HCT116 (cell line): ENCODE measurements at regions not wholly inside any gene's neighbourhood (a gene's known extent, or its start where the extent isn't known, plus 50 kb on each side); places are given as distances from the start of the nearest gene placed in this dataset.

Source experiments
- ATAC-seq: fragments of 200-7000 bp; cut with Tn5 transposase; 2 replicates; pipeline ENCODE4 v1.9.1; 2020; ENCODE audit warnings: mild to moderate bottlenecking, moderate library complexity
- BruUV-seq: library from RNA; stranded (reverse); fragments of 400-500 nt; replicated peaks from 2 replicates; lab custom pipeline; 2021; lab: Mats Ljungman, UMichigan
- CTCF ChIA-PET: fragments of 300-600 bp; sonication (Branson Sonifier 250); formaldehyde crosslinking; loops from one replicate; lab custom pipeline; 2021; ENCODE audit warnings: antibody characterized with exemption; lab: Charles Lee
- POLR2A ChIA-PET: fragments of 300-600, 350-600 bp; sonication (Branson Sonifier 250); formaldehyde crosslinking; loops from one replicate; lab custom pipeline; 2021; ENCODE audit warnings: antibody characterized with exemption; lab: Charles Lee
- RAD21 ChIA-PET, 2 experiments: fragments of 300-600 bp; sonication (Branson Sonifier 250); formaldehyde crosslinking; loops; one replicate each; lab custom pipeline; 2023; ENCODE audit warnings: low total read pairs in 2 of 2; ENCODE audit not compliant: uncharacterized antibody in 2 of 2, unreplicated experiment in 2 of 2, low non-redundant PET in 1 of 2; lab: Charles Lee
- DNase-seq: peaks from one replicate; pipeline ENCODE4 v3.0.0-alpha.2; 2010; ENCODE audit warnings: low read depth, low spot score
- H2AFZ ChIP-seq: fragments of 200-600 bp; shearing (Covaris generic), sonication (generic); 2 replicates; pipeline ENCODE4 v1.6.1; 2017; ENCODE audit warnings: low read depth, mixed run types, mixed read lengths, antibody characterized with exemption, low read length; ENCODE audit not compliant: poor library complexity, severe bottlenecking
- H3K27ac ChIP-seq: 2 replicates; pipeline ENCODE4 v1.5.1; 2012; ENCODE audit warnings: low read depth, low read length
- H3K27me3 ChIP-seq: fragments of 200-600 bp; sonication (generic); 2 replicates; pipeline ENCODE4 v1.6.1; 2016; ENCODE audit warnings: mixed run types, low read length, mixed read lengths; ENCODE audit not compliant: insufficient read depth
- H3K36me3 ChIP-seq, 2 experiments: fragments of 200-500 bp in 1 of 2; fragments of 200-600 bp in 1 of 2; sonication (Bioruptor generic) in 1 of 2; sonication (generic) in 1 of 2; 2 replicates each; pipeline versions ENCODE4 v1.5.1 to v1.6.1; 2014 to 2016; ENCODE audit warnings: low read length in 2 of 2, inconsistent platforms in 1 of 2, mixed read lengths in 1 of 2, mixed run types in 1 of 2; ENCODE audit not compliant: insufficient read depth in 2 of 2, control insufficient read depth in 1 of 2
- H3K4me1 ChIP-seq, 2 experiments: fragments of 200-600 bp in 1 of 2; sonication (generic) in 1 of 2; 2 replicates each; pipeline versions ENCODE4 v1.5.1 to v1.6.1; 2012 to 2017; ENCODE audit warnings: low read length in 2 of 2, inconsistent platforms in 1 of 2, mild to moderate bottlenecking in 1 of 2, mixed read lengths in 1 of 2, mixed run types in 1 of 2, moderate library complexity in 1 of 2; ENCODE audit not compliant: insufficient read depth in 2 of 2, control insufficient read depth in 1 of 2
- H3K4me2 ChIP-seq: fragments of 200-600 bp; sonication (generic); 2 replicates; pipeline ENCODE4 v1.6.1; 2017; ENCODE audit warnings: mixed run types, low read length, mixed read lengths
- H3K4me3 ChIP-seq, 2 experiments: fragments of 200-600 bp in 1 of 2; sonication (generic) in 1 of 2; replicated peaks in 1 of 2; 2 replicates each; pipeline ENCODE4 v1.5.1; 2011 to 2016; ENCODE audit warnings: low read length in 2 of 2, control low read depth in 1 of 2, low read depth in 1 of 2, mild to moderate bottlenecking in 1 of 2, mixed read lengths in 1 of 2, mixed run types in 1 of 2
- H3K79me2 ChIP-seq: fragments of 200-600 bp; sonication (generic); 2 replicates; pipeline ENCODE4 v1.6.1; 2017; ENCODE audit warnings: mild to moderate bottlenecking, mixed run types, low read length, moderate library complexity, mixed read lengths; ENCODE audit not compliant: insufficient read depth
- H3K9ac ChIP-seq: fragments of 200-600 bp; sonication (generic); 2 replicates; pipeline ENCODE4 v1.6.1; 2016; ENCODE audit warnings: low read length, mixed read lengths
- H3K9me2 ChIP-seq: fragments of 200-600 bp; sonication (generic), shearing (Covaris generic); 2 replicates; pipeline ENCODE4 v1.6.1; 2017; ENCODE audit warnings: mixed run types, mild to moderate bottlenecking, moderate library complexity; ENCODE audit not compliant: insufficient read depth
- H3K9me3 ChIP-seq, 2 experiments: fragments of 200-500 bp in 1 of 2; fragments of 200-600 bp in 1 of 2; sonication (Bioruptor generic) in 1 of 2; sonication (generic) in 1 of 2; 2 replicates each; pipeline ENCODE4 v1.6.1; 2014 to 2017; ENCODE audit warnings: low read length in 2 of 2, mixed read lengths in 2 of 2, inconsistent platforms in 1 of 2, low read depth in 1 of 2, mild to moderate bottlenecking in 1 of 2, mixed run types in 1 of 2, moderate library complexity in 1 of 2; ENCODE audit not compliant: control insufficient read depth in 1 of 2, insufficient read depth in 1 of 2
- H4K20me1 ChIP-seq: fragments of 200-600 bp; sonication (generic), shearing (Covaris generic); 2 replicates; pipeline ENCODE4 v1.6.1; 2017; ENCODE audit warnings: mixed run types, mild to moderate bottlenecking, moderate library complexity; ENCODE audit not compliant: insufficient read depth
- CBX3 ChIP-seq: IDR thresholded peaks from 2 replicates; pipeline ENCODE4 v1.6.1; 2012; ENCODE audit warnings: low read depth
- ELF1 ChIP-seq: IDR thresholded peaks from 2 replicates; pipeline ENCODE4 v1.6.1; 2012; ENCODE audit warnings: low read depth, borderline replicate concordance
- EZH2 ChIP-seq: fragments of 200-600 bp; sonication (generic); IDR thresholded peaks from 2 replicates; pipeline ENCODE4 v1.6.1; 2017; ENCODE audit warnings: antibody characterized with exemption, mixed run types
- EZH2phosphoT487 ChIP-seq: fragments of 200-600 bp; IDR thresholded peaks from 2 replicates; pipeline ENCODE4 v1.6.1; 2018; ENCODE audit warnings: antibody characterized with exemption, borderline replicate concordance
- FOSL1 ChIP-seq: IDR thresholded peaks from 2 replicates; pipeline ENCODE4 v1.6.1; 2012; ENCODE audit warnings: low read depth
- POLR2A ChIP-seq: IDR thresholded peaks from 2 replicates; pipeline ENCODE4 v1.7.0; 2011; ENCODE audit warnings: borderline replicate concordance; ENCODE audit not compliant: insufficient read depth, insufficient read length; ENCODE audit errors: extremely low read depth
- RAD21 ChIP-seq: IDR thresholded peaks from 2 replicates; pipeline ENCODE4 v1.6.1; 2012; ENCODE audit warnings: low read depth, mild to moderate bottlenecking
- SIN3A ChIP-seq: IDR thresholded peaks from 2 replicates; pipeline ENCODE4 v1.6.1; 2012; ENCODE audit warnings: low read depth
- SRF ChIP-seq: IDR thresholded peaks from 2 replicates; pipeline ENCODE4 v1.6.1; 2012; ENCODE audit warnings: low read depth
- YY1 ChIP-seq: IDR thresholded peaks from 2 replicates; pipeline ENCODE4 v1.6.1; 2011; ENCODE audit warnings: low read length, low read depth, moderate library complexity, mild to moderate bottlenecking; ENCODE audit not compliant: insufficient replicate concordance; ENCODE audit errors: extremely low read depth
- ZFX ChIP-seq: fragments of 450-650 bp; IDR thresholded peaks from 2 replicates; pipeline ENCODE4 v1.6.1; 2017
- ZNF274 ChIP-seq: fragments of 200-500 bp; sonication (Bioruptor generic); IDR thresholded peaks from 2 replicates; pipeline ENCODE4 v1.6.1; 2014; ENCODE audit warnings: mild to moderate bottlenecking, low read depth, low read length, inconsistent platforms
- intact Hi-C: fragments of 100-400 bp; cut with micrococcal nuclease; formaldehyde crosslinking; loops from 2 replicates; pipeline ENCODE4 v1.10.0; 2022
- TF ChIP-seq, protein P1 (sequence below): IDR thresholded peaks from 2 replicates; pipeline ENCODE4 v1.6.1; 2011; ENCODE audit warnings: mild to moderate bottlenecking, low read length, moderate library complexity; ENCODE audit not compliant: insufficient replicate concordance; ENCODE audit errors: extremely low read depth
- TF ChIP-seq, protein P2 (sequence below): IDR thresholded peaks from 2 replicates; pipeline ENCODE4 v1.6.1; 2012; ENCODE audit warnings: low read depth

DNA sequence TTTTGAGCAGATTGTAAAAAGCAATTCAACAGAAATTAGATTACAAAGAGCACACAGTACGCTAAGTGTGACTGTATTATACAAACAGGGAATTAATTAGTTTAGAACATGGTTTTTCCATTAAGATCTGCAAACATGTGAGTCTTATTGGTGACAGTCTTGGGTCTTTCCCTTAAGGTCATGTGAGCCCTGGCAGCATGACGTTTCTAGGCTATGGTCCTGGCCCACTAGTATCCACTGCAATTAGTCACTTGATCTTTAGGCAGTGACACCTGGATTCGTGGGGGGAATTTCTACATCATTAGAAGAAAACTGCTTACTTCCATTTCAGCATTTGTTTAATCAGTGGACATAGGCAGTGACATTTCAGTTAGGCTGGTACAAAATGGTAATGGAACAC lies 360.2 kb upstream of the NR2F2 start:
- POLR2A ChIA-PET: no interaction called here
- no peak overlapping the region for H3K27ac ChIP-seq
- BruUV-seq: no TSS peak
- ATAC-seq (no peak), DNase-seq (no peak)
- no peak overlapping the region for H3K4me2 ChIP-seq
- CTCF ChIA-PET: interaction anchor here (0.7 kb wide), 1 partner anchor 177 kb away, joined by 3 read pairs; no protein-coding TSS in a partner anchor
- no peaks in the 10 kb centered on the region for H3K36me3 ChIP-seq
- no peak overlapping the region for H3K9ac ChIP-seq
- RAD21 ChIA-PET: no interaction called here
- TF ChIP-seq SRF: no peak
- no peak for TF ChIP-seq FOSL1
- no peak for TF ChIP-seq CBX3
- TF ChIP-seq ZFX: no peak
- TF ChIP-seq ELF1: no peak
- TF ChIP-seq EZH2: no peak
- TF ChIP-seq, protein P1, sequence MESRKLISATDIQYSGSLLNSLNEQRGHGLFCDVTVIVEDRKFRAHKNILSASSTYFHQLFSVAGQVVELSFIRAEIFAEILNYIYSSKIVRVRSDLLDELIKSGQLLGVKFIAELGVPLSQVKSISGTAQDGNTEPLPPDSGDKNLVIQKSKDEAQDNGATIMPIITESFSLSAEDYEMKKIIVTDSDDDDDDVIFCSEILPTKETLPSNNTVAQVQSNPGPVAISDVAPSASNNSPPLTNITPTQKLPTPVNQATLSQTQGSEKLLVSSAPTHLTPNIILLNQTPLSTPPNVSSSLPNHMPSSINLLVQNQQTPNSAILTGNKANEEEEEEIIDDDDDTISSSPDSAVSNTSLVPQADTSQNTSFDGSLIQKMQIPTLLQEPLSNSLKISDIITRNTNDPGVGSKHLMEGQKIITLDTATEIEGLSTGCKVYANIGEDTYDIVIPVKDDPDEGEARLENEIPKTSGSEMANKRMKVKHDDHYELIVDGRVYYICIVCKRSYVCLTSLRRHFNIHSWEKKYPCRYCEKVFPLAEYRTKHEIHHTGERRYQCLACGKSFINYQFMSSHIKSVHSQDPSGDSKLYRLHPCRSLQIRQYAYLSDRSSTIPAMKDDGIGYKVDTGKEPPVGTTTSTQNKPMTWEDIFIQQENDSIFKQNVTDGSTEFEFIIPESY: no peak
- TF ChIP-seq YY1: no peak
- no peak for TF ChIP-seq SIN3A
- TF ChIP-seq, protein P2, sequence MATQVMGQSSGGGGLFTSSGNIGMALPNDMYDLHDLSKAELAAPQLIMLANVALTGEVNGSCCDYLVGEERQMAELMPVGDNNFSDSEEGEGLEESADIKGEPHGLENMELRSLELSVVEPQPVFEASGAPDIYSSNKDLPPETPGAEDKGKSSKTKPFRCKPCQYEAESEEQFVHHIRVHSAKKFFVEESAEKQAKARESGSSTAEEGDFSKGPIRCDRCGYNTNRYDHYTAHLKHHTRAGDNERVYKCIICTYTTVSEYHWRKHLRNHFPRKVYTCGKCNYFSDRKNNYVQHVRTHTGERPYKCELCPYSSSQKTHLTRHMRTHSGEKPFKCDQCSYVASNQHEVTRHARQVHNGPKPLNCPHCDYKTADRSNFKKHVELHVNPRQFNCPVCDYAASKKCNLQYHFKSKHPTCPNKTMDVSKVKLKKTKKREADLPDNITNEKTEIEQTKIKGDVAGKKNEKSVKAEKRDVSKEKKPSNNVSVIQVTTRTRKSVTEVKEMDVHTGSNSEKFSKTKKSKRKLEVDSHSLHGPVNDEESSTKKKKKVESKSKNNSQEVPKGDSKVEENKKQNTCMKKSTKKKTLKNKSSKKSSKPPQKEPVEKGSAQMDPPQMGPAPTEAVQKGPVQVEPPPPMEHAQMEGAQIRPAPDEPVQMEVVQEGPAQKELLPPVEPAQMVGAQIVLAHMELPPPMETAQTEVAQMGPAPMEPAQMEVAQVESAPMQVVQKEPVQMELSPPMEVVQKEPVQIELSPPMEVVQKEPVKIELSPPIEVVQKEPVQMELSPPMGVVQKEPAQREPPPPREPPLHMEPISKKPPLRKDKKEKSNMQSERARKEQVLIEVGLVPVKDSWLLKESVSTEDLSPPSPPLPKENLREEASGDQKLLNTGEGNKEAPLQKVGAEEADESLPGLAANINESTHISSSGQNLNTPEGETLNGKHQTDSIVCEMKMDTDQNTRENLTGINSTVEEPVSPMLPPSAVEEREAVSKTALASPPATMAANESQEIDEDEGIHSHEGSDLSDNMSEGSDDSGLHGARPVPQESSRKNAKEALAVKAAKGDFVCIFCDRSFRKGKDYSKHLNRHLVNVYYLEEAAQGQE: no peak
- TF ChIP-seq POLR2A: no peak
- TF ChIP-seq ZNF274: no peak
- no peak for TF ChIP-seq RAD21
- TF ChIP-seq EZH2phosphoT487: no peak
- no peaks in the 10 kb centered on the region for H3K79me2 ChIP-seq
- H3K9me3 ChIP-seq: no peaks in the 10 kb centered on the region
- no peaks in the 10 kb centered on the region for H3K27me3 ChIP-seq
- no peaks in the 10 kb centered on the region for H3K4me1 ChIP-seq
- no peaks in the 10 kb centered on the region for H4K20me1 ChIP-seq
- H3K9me2 ChIP-seq: no peaks in the 10 kb centered on the region
- no peak overlapping the region for H3K4me3 ChIP-seq
- H2AFZ ChIP-seq: no peak overlapping the region
- intact Hi-C loops: no loop called here
